ENCODE measurements at regions not wholly inside any gene's neighbourhood (a gene's known extent, or its start where the extent isn't known, plus 50 kb on each side); places are given as distances from the start of the nearest gene placed in this dataset.
A peak's percentile ranks its signal among the peaks of the same experiment; 100 is the strongest.
"Not testable (repeated sequence)": the region's sequence is repeated elsewhere in the genome, so short reads cannot be mapped to it uniquely, and the experiment has no call there.

DNA sequence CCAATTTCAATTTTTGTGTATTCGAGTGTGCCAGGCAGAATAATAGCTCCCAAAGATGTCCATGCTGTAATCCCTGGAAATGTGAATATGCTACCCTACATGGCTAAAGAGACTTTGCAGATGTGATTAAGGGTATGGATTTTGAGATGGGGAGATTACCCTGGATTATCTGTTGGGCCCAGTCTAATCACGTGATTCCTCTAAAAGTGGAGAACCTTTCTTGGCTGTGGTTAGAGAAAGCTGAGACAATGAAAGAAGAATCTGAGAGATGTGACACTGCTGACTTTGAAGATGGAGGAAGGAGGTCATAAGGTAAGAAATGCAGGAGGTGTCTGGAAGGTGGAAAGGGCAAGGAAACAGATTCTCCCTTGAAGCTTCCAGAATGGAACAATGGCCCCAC is 503.5 kb upstream of the PITX2 start:
- DNase-seq (ENCODE audit: low read depth): no peak
- TF ChIP-seq CTCF (IDR thresholded peaks at IDR 0.05; ENCODE audit: insufficient read depth, low read length): no peak
- H3K4me3 ChIP-seq (ENCODE audit: low read depth, low read length): no peak overlapping the region

DNA sequence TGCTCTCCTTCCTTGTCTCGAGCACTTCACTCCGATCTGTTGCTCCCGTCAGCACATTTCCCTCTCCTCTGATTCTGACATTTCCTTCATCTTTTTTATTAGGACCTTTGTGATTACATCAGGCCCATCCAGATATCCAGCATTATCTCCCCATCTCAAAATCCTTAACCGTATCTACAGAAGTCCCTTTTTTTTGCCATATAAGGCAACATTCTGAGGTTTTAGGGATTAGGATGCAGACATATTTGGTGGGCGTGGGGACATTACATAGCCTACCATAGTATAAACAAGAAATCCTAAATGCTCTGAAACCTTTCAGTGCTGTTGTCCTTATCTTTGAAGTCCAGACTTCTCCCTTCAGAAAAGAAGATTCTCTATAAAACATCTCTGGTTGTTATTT is 505.0 kb upstream of the PITX2 start:
- no peak for DNase-seq (ENCODE audit: low read depth)
- no peak overlapping the region for H3K4me3 ChIP-seq (ENCODE audit: low read depth, low read length)
- TF ChIP-seq CTCF (IDR thresholded peaks at IDR 0.05; ENCODE audit: insufficient read depth, low read length): no peak

- peak; percentile 16 for DNase-seq (ENCODE audit: low read depth)
- H3K4me3 ChIP-seq (ENCODE audit: low read depth, low read length): no peak overlapping the region
- no peak for TF ChIP-seq CTCF (IDR thresholded peaks at IDR 0.05; ENCODE audit: insufficient read depth, low read length)
Observed at GRCh38 chr4:111128327-111128726, 505.4 kb upstream of the PITX2 start.

- TF ChIP-seq CTCF (IDR thresholded peaks at IDR 0.05; ENCODE audit: insufficient read depth, low read length): peak; percentile 44
- peak; percentile 72 for DNase-seq (ENCODE audit: low read depth)
- H3K4me3 ChIP-seq (ENCODE audit: low read depth, low read length): no peak overlapping the region
Observed at GRCh38 chr4:111136438-111136837, 513.6 kb upstream of the PITX2 start.

- no peak for DNase-seq (ENCODE audit: low read depth)
- TF ChIP-seq CTCF (IDR thresholded peaks at IDR 0.05; ENCODE audit: insufficient read depth, low read length): no peak
- no peak overlapping the region for H3K4me3 ChIP-seq (ENCODE audit: low read depth, low read length)
Observed at GRCh38 chr4:111136967-111137366, 514.1 kb upstream of the PITX2 start.

GRCh38 chr4:111143510-111143909 is 520.6 kb upstream of the PITX2 start:
- TF ChIP-seq CTCF (IDR thresholded peaks at IDR 0.05; ENCODE audit: insufficient read depth, low read length): no peak
- no peak for DNase-seq (ENCODE audit: low read depth)
- no peak overlapping the region for H3K4me3 ChIP-seq (ENCODE audit: low read depth, low read length)

- H3K4me3 ChIP-seq (ENCODE audit: low read depth, low read length): no peak overlapping the region
- DNase-seq (ENCODE audit: low read depth): no peak
- TF ChIP-seq CTCF (IDR thresholded peaks at IDR 0.05; ENCODE audit: insufficient read depth, low read length): no peak
Observed at GRCh38 chr4:111154934-111155333, 532.1 kb upstream of the PITX2 start.

DNA sequence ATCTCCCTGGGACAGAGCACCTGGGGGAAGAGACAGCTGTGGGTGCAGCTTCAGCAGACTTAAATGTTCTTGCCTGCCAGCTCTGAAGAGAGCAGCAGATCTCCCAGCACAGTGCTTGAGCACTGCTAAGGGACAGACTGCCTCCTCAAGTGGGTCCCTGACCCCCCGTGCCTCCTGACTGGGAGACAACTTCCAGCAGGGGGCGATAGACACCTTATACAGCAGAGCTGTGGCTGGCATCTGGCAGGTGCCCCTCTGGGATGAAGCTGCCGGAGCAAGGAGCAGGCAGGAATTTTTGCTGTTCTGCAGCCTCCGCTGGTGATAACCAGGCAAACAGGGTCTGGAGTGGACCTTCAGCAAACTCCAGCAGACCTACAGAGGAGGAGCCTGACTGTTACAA is 541.7 kb upstream of the PITX2 start:
- DNase-seq (ENCODE audit: low read depth); H3K4me3 ChIP-seq (ENCODE audit: low read depth, low read length): not testable (repeated sequence)
